ENCODE measurements at regions not wholly inside any gene's neighbourhood (a gene's known extent, or its start where the extent isn't known, plus 50 kb on each side); places are given as distances from the start of the nearest gene placed in this dataset.

DNA sequence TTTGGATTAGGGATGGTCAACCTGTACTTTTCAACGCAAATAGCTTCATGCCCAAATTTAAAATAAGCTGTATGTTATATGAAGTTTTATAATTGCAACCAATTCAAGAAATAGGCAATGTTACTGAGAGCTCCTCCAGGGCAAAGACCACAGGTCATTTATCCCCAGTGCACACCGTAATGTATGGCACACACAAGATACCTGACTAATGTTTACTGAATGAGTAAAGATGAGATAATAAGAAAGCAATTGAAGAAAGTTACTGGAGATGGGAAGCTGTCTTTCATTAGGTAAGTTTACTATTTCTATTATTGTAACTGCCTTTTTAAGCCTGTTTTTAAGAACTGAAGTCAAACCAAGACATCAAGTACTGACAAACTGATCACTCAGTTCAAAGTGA is 184.5 kb upstream of the VRK2 start:
- ATAC-seq (no peak), DNase-seq (no peak)
- intact Hi-C loops (cut with DNase I), result no loop called here

DNA sequence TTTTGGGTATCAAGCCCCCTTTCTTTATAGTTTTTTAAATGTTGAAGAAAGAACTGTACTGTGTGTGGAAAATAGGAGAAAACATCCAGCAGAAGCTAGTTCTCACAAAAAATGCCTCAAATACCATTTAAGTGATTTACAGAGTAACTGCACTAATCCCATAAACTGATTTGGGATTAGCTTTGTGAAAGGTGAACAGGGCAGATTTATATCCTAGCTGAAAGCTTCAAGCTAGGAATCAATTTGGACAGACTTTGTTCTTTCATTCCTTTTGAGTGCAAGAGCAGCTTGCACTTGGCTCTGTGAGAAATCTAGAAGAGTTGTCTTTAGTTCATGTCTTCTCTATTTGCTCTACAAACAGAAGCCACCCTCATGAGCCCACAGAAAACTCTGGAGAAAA is 183.9 kb upstream of the VRK2 start:
- no peak for ATAC-seq
- intact Hi-C loops (cut with DNase I), result no loop called here
- no peak for DNase-seq

DNA sequence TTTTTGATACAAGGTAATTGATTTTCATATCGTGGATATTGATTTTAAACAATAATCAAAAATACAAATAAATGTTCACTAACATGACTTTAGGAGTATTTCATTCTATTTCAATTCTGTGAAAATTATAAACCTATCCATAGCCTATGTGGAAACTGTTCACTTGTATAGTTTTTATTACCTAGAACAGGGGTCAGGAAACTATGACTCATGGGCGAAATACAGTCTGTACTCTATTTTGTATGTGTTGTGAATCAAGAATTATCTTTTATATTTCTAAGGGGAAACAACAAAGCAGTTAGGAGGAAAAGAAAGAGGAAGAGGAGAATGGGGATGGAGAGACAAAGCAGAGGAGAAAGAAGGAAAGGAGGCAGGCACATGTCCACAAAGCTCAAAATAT is 181.7 kb upstream of the VRK2 start:
- DNase-seq, result no peak
- intact Hi-C loops (cut with DNase I), result no loop called here
- no peak for ATAC-seq

DNA sequence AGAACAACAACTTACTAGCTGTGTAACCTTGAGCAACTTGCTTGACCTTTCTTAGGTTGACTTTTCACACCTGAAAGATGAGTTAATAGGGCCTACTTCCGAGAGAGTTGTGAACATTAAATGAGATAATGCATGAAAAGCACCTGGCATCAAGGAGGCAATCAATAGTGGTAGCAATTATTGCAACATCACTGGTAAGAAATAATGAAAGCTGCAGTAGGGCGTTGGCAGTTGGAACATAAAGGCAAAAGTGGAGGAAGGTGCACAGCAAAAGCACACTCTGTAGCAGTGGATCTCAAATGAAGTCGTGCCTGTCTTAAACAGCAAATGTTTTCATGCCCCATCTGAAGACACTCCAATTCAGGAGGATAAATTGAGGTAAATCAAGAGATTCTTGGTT is 178.9 kb upstream of the VRK2 start:
- intact Hi-C loops (cut with DNase I), result no loop called here
- no peak for DNase-seq
- ATAC-seq, result no peak

DNA sequence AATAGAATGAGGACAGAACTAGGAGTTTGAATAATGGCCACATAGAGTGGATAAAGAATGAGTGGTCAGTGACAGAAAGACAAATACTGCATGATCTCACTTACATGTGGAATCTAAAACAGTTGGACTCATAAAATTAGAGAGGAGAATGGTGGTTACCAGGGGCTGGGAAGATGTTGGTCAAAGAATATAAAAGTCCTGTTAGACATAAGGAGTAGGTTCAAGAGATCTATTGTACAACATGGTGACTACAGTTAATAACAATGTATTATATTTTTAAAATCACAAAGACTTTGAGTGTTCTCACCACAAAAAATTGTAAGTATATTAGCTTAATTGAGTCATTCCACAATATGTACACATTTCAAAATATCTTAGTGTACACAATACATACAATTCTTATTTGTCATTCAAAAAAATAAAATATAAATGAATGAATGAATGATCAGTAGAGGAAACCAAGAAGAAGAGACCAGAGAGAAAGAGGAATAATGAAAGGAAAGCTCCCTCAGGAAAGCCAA is 177.9 kb upstream of the VRK2 start:
- intact Hi-C loops (cut with DNase I), result no loop called here
- DNase-seq (no peak), ATAC-seq (no peak)

DNA sequence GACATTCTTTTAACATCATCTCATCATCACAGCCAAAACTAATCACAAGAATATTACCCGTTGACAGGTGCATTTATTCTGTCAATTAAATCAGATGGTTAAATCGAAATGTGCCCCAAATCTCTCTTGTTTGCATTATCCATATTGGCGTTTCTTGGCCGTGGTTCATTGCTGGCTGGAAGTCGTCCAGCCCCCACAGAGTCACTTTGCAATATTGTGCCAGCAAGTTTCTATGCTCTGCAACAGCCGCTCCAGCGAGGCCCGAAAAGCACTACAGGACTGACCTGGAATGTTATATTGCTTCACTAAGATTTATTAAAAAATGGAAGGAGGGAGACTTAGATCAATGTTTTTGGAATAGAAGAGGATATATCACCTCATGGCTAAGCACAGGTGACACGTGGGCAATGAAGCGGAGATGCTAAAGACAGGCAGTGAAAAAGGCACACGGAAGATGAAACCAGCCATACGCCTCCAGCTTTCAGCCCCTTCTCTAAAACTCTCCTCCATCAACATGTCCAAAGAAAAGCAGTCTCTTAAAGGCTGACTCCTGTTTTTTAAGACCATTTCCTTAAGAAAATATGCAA is 176.8 kb upstream of the VRK2 start:
- ATAC-seq, result no peak
- intact Hi-C loops (cut with DNase I), result no loop called here
- no peak for DNase-seq

DNA sequence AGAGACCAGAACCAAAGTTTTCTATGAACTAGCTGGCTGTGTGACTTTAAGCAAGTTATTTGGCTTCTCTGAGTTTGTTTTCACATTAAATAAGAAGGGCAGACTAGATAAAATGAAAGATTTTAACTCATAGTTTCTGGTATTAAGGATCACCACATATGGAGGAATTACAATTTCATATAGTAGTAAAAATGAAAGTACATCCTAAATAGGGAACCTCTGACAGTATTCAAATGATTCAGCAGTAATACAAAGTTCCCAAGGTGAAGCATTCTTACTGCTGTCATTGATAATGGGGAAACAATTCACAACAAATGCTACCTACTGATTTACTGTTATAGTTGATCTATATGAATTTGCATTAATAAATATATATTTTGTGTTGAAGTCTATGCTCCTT is 170.3 kb upstream of the VRK2 start:
- DNase-seq (no peak), ATAC-seq (no peak)
- intact Hi-C loops (cut with DNase I), result no loop called here

DNA sequence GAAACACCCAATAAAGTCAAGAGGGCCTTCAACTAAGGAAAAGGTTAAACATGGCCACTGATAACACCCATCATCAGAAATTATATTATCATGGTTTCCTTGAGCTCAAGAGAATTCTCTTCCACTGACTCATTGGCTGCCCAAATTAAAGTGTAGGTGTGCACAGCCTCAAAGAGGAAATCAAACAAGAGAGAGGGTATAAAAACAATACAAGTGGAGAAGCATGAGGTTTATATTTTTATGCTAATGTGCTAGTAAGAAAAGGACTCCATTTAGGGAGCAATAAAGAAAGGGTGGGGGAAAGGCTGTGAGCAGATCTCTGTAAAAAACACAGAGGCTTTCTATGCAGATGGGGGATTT is 168.8 kb upstream of the VRK2 start:
- DNase-seq (no peak), ATAC-seq (no peak)
- intact Hi-C loops (cut with DNase I), result no loop called here

DNA sequence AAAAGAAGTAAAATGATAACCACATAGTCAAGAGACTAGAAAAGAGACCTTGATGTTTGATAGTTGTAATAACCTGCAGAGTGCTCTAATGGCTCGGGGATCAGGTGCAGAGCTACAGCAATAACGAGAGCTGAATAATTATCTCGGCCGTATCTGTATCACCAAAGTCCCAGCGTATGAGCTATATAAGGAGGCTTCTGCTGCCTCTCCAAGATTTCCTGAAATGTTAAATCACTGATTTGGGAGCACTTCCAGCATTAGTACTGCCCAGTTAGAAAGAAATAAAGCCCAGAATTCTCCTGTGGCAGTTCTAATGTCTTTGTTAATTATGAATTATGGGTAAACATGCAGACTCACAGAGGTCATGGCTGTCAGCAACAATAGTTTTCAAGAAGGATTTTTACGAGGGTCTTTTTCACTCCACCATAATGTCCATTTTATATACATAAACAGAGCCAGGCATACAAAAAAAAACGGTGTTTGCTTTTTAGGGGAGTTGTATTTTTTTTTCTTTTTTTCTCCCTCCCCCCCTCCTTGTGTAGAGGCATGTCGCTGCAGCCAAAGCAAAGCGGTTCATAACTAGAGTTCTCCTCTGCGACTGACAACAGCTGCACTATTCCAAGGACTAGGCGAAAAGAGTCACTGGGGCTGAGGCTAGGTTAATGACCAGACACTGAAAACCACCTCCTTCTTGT is 168.3 kb upstream of the VRK2 start:
- intact Hi-C loops (cut with DNase I), result no loop called here
- ATAC-seq (no peak), DNase-seq (no peak)

DNA sequence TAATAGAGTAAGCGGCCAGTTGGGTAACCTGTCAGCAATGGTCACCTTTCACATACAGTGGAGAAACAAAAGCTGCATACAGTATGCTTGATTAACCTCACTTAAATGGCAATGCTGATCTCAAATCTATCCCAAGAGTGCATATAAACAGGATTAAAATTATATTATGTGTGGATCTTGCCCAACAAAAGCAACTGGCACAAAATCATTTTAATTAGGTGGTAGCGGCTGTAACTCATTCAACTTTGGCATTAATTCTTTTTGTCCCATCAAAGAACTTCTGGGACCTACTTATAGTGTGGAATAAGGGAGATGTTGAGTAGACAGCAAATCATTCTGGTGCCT is 167.8 kb upstream of the VRK2 start:
- intact Hi-C loops (cut with DNase I), result no loop called here
- DNase-seq (no peak), ATAC-seq (no peak)

DNA sequence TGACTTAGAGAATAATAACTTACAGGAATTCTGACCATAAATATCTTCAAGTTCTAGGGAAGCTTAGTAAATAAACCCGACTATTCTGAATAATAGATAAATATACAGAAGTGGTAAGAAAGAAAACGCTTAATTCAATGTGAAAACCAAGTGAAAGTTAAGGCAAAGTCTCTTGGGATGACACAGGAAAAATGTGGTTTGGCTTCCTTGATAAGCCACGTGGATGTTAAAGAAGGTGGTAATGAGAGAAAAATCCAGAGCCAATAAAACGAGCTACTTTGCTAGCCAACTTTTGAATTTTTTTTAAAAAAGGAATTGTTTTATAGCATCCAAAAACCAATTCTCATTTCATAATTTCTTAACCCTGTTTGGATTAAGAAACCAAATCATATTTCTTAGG is 166.2 kb upstream of the VRK2 start:
- no peak for DNase-seq
- intact Hi-C loops (cut with DNase I), result no loop called here
- no peak for ATAC-seq

DNA sequence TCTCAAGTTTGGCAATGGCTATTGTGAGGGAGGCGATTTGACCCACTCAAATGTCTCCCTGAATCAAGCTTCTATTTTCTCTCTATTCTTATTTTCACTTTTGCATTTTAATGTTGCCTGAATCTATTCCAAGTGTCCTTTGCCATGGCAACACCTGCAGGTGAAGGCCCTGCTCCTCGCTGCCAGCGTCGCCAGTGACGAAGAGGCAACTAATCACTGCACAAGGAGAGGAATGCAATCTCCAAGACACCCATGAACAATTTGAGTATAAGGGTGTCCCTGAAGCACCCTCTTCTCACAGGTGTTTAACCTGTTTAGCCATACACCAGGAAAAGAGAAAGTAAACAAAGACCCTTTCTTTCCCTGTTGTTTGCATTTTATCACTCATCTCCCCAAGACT is 165.6 kb upstream of the VRK2 start:
- ATAC-seq (no peak), DNase-seq (no peak)
- intact Hi-C loops (cut with DNase I), result no loop called here

DNA sequence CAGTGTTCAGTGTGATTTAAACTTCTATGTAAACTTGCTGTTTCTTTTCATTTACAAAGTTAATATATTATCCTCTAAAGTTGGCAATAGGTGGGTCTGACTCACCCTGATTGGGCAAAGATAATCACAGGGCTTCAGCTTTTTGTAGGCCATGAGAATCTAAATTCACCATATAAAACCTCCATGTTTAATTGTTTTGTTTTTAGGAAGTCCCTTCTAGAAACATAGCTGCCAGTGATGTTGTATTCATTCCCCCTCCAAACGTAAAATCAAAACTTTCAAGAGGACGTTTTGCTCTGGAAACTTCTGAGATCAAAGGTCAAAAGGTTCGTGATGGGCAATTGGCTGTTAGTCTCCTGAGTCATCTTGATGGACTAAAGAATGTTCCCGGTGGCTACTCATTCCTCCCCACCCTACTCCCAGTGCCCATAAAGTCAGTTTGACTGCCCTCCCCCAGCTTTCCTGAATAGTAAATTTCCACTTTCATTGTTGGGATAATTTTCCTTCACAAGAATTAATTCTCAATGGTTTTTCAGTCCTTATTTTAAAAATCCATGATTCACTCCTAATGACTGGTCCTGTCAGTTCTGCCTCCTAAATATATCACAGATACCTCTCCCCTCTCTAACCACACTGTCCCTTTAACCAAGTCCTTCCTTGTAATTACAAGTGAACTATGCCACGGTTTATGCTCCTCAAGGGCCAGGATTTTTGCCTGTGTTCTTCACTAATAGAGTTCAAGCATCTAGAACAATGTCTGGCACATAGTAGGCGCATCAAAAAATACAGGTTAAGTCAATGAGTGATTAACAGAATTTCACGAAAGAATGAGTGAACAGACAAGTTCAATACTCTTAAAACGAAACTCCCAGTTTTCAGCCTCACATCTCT is 164.4 kb upstream of the VRK2 start:
- intact Hi-C loops (cut with DNase I), result no loop called here
- DNase-seq (no peak), ATAC-seq (no peak)

DNA sequence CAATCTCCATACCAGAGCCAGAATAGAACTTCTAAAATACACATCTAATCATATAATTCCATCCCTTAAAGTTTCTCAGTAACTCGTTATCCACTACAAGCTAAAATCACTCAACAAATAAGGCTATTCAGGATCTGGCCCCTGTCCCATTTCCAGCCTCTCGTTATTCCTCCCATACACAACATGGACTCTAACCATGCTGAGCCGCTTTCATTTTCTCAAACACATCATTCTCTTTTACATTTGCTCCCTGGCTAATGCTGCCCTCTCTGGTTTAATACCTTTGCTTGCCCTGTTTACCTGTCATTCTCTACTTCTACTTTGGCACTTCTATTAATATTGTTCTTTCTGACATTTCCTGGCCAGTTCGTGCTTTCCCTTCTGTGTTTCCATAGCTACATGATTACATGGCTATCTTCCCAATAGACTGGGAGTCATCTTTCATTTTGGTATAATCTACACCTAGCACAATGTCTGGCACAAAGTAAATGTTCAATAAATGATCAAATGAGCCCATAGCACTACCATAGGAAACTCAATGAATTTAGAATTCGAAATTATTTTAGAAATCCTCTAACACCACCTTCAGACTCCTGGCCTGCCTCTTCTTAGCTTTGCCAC is 163.6 kb upstream of the VRK2 start:
- intact Hi-C loops (cut with DNase I), result no loop called here
- DNase-seq, result no peak
- ATAC-seq, result no peak

DNA sequence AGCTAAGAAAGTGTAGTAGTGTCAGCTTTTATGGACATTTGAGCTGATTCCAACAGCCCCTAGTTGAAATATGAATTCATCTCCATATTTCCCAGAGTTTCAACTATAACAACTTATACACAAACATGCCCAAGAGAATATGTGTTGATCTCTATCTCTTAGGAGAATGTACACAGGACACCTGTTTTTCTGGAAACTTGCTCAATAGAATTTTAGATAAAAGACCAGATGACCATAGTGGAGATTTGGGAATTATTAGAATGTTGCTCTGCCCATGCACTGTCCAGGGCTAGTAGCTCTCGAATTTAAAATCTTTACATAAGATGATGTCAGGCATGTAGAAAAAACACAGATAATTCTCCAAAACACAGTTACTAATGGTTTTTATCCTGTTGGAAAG is 162.3 kb upstream of the VRK2 start:
- no peak for DNase-seq
- intact Hi-C loops (cut with DNase I), result no loop called here
- no peak for ATAC-seq

DNA sequence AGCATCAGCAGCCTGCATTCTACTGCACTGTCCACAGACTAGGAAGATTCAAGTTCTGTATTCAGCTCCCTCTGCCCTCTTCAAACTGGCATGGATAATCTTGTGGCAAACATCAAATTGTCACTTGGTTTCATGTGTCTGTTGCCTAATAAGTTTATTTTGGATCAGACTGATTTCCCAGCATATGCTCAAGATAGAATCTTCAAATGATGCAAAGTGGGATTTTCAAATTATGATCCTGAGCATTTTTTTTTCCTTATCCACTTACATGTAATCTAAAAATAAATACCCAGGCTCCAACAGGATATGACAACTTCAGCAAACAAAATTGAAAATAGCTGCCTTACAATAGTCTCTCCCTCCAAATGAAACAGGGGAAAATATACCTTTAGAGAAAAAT is 160.9 kb upstream of the VRK2 start:
- ATAC-seq (no peak), DNase-seq (no peak)
- intact Hi-C loops (cut with DNase I), result no loop called here

DNA sequence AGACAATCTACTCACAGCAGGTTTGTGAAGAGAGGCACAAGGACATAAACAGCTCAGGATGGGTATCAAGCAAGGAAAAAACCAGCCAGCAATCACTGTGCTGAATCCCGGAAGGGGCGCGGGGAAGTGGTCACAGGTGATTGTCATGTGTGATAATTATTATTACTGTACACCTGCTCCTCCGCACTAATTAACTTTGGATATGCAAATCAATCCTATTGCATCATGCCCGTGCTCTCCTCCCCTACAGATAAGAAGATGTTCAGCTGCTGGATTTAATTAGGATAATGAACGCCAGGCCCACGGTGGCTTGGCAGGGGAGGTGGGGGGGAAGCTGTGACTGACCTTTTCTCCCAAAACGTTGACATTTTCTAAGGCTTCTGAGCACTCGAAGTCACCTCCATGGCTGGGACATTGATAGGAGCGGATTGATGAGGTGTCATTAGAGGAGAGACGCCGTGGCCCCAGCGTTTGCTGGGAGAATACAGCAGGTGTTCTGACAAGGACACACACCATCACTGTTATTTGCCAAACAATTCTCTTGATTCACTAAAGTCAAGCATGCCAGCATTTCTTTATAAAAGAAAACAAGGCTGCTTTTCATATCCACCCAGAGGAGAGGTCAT is 160.3 kb upstream of the VRK2 start:
- ATAC-seq, result no peak

DNA sequence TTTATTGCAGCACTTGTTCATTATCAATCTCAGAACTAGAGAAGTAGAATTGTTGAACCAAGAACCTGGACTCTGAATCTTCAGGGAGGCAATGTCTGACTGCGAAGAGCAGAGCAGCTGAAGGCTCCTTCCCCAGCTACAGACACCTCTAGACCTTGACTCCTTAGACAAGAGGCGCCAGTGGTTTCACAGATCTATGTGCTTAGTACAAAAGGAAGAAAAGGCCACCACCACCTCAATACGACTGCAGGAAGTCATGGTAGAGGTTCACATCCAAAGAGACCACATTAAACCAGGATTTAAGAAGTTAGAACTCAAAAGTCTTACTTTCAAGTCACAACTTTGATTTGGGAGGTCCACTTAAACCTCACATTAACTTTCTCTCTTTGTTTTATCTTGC is 158.1 kb upstream of the VRK2 start:
- DNase-seq (no peak), ATAC-seq (no peak)
- intact Hi-C loops (cut with DNase I), result no loop called here

More for the DNA sequence above, 160.3 kb upstream of the VRK2 start:
- intact Hi-C loops (cut with DNase I), result no loop called here
- DNase-seq, result no peak

DNA sequence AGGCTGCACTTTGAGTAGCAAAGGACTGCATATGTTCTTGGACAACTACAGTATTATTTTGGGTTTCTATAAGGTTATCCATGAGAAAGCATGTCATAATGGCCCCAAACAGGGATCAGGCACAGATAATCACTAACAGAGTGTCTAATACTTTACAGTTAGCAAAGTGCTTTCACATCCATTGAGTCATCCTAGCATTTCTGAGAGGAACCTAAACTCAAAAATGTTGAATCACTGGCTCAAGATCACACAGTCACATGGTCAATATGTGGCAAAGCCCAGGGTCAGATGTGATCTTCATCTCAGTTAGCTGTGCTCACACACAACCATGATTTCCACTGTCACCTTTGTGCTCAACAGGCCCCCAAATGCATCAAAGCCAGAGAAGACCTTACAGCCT is 156.1 kb upstream of the VRK2 start:
- intact Hi-C loops (cut with DNase I), result no loop called here
- ATAC-seq, result no peak
- DNase-seq, result no peak

Data from left cardiac atrium (tissue), 4 donors.